BE2C (cell line): ENCODE measurements at regions not wholly inside any gene's neighbourhood (a gene's known extent, or its start where the extent isn't known, plus 50 kb on each side); places are given as distances from the start of the nearest gene placed in this dataset.

Source experiments
- DNase-seq: peaks from one replicate; pipeline ENCODE4 v3.0.0-alpha.2; 2020
- H3K27me3 ChIP-seq: fragments of 250-450 bp; sonication (Bioruptor Pico); 2 replicates; pipeline ENCODE4 v1.5.1; 2020; ENCODE audit warnings: mild to moderate bottlenecking
- H3K36me3 ChIP-seq: fragments of 250-450 bp; sonication (Bioruptor Pico); 2 replicates; pipeline ENCODE4 v1.5.1; 2020; ENCODE audit warnings: mild to moderate bottlenecking
- H3K4me1 ChIP-seq: fragments of 250-450 bp; sonication (Bioruptor Pico); 2 replicates; pipeline ENCODE4 v1.5.1; 2020
- H3K4me3 ChIP-seq: 2 replicates; pipeline ENCODE4 v1.5.1; 2011; ENCODE audit warnings: low read depth, low read length
- H3K9me3 ChIP-seq: fragments of 250-450 bp; sonication (Bioruptor Pico); 2 replicates; pipeline ENCODE4 v1.5.1; 2020
- TF ChIP-seq, protein P1 (sequence below): IDR thresholded peaks from 2 replicates; pipeline ENCODE4 v1.5.1; 2012; ENCODE audit warnings: mild to moderate bottlenecking, low read depth, low read length

- DNase-seq, result no peak
- Histone ChIP-seq H3K4me3 (no peak overlapping the region), H3K4me1 (no peaks in the 10 kb centered on the region), H3K9me3 (no peaks in the 10 kb centered on the region), H3K36me3 (no peaks in the 10 kb centered on the region), H3K27me3 (no peaks in the 10 kb centered on the region)
- TF ChIP-seq, protein P1, sequence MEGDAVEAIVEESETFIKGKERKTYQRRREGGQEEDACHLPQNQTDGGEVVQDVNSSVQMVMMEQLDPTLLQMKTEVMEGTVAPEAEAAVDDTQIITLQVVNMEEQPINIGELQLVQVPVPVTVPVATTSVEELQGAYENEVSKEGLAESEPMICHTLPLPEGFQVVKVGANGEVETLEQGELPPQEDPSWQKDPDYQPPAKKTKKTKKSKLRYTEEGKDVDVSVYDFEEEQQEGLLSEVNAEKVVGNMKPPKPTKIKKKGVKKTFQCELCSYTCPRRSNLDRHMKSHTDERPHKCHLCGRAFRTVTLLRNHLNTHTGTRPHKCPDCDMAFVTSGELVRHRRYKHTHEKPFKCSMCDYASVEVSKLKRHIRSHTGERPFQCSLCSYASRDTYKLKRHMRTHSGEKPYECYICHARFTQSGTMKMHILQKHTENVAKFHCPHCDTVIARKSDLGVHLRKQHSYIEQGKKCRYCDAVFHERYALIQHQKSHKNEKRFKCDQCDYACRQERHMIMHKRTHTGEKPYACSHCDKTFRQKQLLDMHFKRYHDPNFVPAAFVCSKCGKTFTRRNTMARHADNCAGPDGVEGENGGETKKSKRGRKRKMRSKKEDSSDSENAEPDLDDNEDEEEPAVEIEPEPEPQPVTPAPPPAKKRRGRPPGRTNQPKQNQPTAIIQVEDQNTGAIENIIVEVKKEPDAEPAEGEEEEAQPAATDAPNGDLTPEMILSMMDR, result no peak
These were observed 349.5 kb downstream of the SEMA3D start for GRCh38 chr7:84837405-84837804.

- TF ChIP-seq, protein P1, result no peak
- no peaks in the 10 kb centered on the region for H3K36me3 ChIP-seq
These were observed 357.1 kb downstream of the SEMA3D start for GRCh38 chr7:84829719-84830118.

DNA sequence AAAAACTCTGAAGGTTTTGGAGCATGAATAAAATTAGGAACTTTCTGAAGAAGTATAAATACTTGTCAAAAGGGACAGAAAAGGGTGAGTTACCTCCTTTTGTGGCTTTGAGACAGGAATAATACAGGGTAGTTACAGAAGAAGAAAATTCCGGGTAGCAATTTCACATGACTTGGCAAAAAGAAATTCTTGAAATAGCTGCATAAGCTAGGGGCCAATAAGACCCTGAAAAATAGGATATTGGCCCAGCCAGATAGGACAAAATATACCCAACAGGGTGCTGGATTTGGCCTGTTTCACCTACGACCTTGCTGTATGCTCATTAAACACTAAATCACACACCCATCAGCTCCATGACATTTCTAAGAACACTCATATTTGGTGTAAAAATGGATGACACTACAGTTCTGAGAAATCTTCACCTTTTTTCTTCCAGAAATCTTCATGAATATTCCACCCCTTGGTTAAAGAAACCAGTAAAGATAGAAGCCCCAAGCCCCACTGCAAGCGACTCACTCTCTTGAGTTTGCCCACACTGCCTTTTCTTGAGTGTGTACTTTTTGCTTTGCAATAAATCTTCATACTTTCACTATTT lies 362.7 kb downstream of the SEMA3D start:
- no peaks in the 10 kb centered on the region for H3K9me3 ChIP-seq
- no peak for DNase-seq

More at GRCh38 chr7:84829719-84830118, 357.1 kb downstream of the SEMA3D start:
- Histone ChIP-seq H3K27me3 (no peaks in the 10 kb centered on the region), H3K4me1 (peaks cover 5% of the 10 kb centered on the region; the same call in 1 of the 2 replicates), H3K4me3 (no peak overlapping the region), H3K9me3 (no peaks in the 10 kb centered on the region)
- DNase-seq, result no peak

DNA sequence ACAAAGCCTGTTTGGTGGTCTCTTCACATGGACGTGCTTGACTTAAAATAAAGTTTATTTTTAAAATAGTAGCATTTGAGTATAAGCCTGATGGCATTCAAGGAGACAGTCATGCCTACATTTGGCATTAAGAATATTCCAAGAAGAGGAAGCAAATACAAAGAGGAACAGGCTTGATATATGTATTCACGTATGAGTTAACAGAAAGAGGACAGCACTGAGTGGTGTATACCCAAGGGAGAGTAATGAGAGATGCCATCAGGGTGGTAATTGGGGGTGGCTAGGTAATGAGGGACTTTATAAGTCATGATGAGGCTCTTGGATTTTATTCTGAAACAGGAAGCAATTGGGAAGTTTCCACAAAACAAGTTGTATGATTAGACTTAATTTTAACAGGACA lies 363.3 kb downstream of the SEMA3D start:
- Histone ChIP-seq H3K27me3 (no peaks in the 10 kb centered on the region), H3K4me1 (no peaks in the 10 kb centered on the region), H3K4me3 (no peak overlapping the region), H3K36me3 (no peaks in the 10 kb centered on the region), H3K9me3 (no peaks in the 10 kb centered on the region)
- DNase-seq, result no peak
- TF ChIP-seq, protein P1, result no peak

More for the DNA sequence above, 362.7 kb downstream of the SEMA3D start:
- no peak overlapping the region for H3K4me3 ChIP-seq
- TF ChIP-seq, protein P1, result no peak
- H3K36me3 ChIP-seq, result no peaks in the 10 kb centered on the region
- H3K4me1 ChIP-seq, result no peaks in the 10 kb centered on the region
- no peaks in the 10 kb centered on the region for H3K27me3 ChIP-seq

DNA sequence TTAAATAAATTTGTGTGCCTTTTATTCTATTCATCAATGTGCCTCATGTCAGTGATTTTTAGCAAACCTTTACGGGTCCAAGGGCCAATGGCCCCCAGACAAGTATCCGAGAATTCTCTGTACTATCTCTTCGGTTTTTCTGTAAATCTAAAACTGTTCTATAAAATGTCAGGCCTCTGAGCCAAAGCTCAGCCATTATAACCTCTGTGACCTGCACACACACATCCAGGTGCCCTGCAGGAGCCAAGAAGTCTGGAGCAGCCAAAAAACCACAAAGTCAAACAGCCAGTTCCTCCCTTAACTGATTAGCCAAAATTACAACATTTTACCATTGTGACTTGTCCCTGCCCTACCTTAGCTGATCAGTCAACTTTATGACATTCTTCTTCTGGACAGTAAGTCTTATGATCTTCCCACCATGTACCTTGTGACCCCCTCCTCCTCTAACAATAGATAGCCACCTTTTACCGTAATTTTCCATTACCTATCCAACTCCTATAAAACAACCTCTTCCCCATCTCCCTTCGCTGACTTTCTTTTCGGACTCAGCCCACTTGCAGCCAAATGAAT lies 363.8 kb downstream of the SEMA3D start:
- Histone ChIP-seq H3K4me3 (no peak overlapping the region), H3K27me3 (no peaks in the 10 kb centered on the region), H3K9me3 (no peaks in the 10 kb centered on the region), H3K4me1 (no peaks in the 10 kb centered on the region), H3K36me3 (no peaks in the 10 kb centered on the region)
- no peak for DNase-seq
- TF ChIP-seq, protein P1, result no peak
